NCI-H2227 (cell line): ENCODE measurements at regions not wholly inside any gene's neighbourhood (a gene's known extent, or its start where the extent isn't known, plus 50 kb on each side); places are given as distances from the start of the nearest gene placed in this dataset.

Experiments used
- DNase-seq: peaks from one replicate; lab custom pipeline; 2025; ENCODE audit not compliant: unreplicated experiment; lab: John Stamatoyannopoulos, UW

- DNase-seq: peak; percentile 1
Measured at GRCh38 chr5:56434986-56435385, 201.9 kb upstream of the ANKRD55 start.

- no peak for DNase-seq
Measured at GRCh38 chr5:56433039-56433617, 200.0 kb upstream of the ANKRD55 start.

GRCh38 chr5:56432321-56432720 lies 199.2 kb upstream of the ANKRD55 start:
- DNase-seq: no peak

GRCh38 chr5:56430422-56430821 lies 197.3 kb upstream of the ANKRD55 start:
- no peak for DNase-seq

GRCh38 chr5:56429110-56429561 lies 196.0 kb upstream of the ANKRD55 start:
- DNase-seq: no peak

GRCh38 chr5:56426693-56427092 lies 193.6 kb upstream of the ANKRD55 start:
- no peak for DNase-seq

DNA sequence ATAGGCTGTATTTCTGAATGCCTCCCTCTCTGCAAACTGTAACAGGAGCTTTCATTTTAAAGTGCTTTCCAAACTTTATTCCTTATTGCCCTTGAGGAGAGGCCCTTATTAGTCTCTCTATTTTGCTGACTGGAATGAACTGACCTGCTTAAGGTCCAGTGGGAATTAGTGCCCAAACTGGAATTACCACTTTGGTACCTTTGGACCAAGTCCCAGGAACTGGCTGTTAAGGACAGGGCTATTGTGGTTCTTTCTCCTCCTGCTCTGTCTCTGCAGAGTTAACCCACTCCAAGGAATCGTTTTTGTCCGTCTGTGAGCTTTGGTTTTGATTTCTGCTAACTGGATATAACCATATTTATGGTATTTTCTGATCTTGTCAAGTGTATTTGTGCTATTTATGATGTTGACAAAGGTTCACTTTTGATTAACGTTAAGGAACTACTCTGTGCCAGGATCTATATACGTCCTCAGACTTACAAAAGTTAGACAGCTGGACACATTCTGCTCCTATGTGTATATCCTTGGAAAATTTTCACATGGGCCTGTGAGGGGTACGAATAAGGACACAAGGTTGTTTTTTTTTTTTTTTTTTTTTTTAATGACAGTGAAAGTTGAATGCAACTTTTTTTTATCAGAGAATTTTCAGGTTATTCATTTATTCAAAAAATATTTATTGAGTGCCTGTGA lies 189.1 kb upstream of the ANKRD55 start:
- no peak for DNase-seq

GRCh38 chr5:56421246-56422075 lies 188.3 kb upstream of the ANKRD55 start:
- no peak for DNase-seq

DNA sequence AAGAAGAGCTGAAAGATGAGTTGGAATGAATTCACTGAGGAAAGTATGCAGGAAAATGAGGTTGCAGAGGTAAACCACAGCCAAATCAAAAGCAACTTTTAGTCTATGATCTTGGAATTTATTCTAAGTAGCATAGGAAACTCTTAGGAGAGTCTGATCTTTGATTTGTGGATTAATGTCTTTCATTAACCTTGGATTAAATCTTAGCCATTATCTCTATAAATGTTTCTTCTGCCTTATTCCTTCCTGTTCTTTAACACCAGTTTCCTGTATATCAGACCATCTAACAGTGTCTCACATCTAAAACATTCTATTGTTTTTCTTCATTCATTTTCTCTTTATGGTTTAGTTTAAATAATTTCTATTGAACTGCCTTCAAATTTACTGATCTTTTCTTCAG lies 187.2 kb upstream of the ANKRD55 start:
- no peak for DNase-seq

DNA sequence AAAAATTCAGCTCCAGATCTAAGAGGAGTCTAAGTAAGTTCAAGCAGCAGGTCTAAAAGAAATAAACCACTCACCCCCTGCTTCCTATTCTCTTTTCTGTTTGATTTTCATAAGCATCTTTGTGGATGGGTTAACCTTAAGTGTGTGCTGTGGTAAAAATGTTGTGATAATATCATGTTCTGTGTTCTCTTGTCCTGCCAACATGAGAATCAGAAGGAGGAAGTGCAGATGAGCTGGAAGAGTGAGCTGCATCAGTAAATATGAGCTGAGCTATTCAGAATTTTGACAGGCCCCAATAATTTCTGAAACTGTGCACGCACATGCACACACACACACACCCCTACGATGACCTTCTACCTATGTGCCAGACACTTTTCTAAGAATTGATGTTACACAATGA lies 186.5 kb upstream of the ANKRD55 start:
- DNase-seq: no peak

DNA sequence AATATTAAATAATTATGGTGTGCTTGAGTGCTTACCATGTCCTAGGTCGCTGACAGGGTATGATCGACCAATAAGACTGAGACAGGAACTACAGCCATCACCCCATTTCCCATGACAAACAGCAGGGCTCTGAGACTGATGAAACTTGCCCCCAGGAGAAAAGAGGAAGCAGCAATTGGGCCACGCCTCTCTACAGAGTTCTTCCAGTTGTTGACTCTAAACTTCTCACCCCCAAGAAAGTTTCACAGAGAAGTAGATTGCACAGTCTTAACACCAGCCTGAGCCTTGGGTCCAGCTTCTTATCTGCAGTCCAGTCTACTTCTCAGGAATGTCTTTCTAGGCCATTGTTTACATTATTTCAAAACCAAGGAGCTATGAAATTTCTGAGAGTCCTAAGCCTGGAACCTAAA lies 182.2 kb upstream of the ANKRD55 start:
- no peak for DNase-seq

- no peak for DNase-seq
Measured at GRCh38 chr5:56414066-56414465, 180.9 kb upstream of the ANKRD55 start.

GRCh38 chr5:56413546-56413945 lies 180.4 kb upstream of the ANKRD55 start:
- no peak for DNase-seq

DNA sequence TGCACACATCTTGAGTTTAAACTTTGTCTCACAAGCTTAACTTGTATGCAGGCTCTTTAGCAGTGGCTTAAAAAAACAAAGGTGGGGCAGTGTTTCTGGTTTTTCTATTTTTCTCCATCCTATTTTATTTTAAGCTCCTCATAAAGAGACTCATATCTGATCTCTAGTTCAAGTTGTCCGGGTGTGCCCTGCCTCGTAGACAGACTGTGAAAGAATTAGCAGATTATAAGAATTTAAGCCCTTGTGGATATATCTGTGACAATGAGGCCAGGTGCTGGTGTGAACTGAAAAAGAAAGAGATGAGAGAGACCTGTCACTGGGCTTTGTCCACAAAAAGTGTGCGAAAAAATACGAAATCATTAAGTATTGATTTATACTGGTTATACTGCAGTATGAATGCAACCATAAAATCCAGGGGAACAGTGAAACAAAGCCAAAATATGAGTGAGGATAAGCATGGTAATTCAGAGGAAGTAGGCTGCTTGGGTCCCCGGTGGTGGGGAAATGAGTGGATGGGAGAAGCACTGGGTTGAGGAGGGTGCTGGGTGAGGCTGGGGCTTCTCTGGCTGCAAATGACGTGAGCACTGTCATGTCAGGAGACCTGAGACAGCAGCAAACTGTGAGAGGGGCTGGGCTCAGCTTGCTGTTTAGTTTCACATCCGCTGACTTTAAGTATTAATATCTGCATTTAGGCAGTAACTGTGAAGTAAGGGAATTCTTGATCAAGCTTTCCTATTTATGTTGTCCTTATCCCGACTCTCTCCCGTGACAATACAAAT lies 179.7 kb upstream of the ANKRD55 start:
- DNase-seq: no peak

DNA sequence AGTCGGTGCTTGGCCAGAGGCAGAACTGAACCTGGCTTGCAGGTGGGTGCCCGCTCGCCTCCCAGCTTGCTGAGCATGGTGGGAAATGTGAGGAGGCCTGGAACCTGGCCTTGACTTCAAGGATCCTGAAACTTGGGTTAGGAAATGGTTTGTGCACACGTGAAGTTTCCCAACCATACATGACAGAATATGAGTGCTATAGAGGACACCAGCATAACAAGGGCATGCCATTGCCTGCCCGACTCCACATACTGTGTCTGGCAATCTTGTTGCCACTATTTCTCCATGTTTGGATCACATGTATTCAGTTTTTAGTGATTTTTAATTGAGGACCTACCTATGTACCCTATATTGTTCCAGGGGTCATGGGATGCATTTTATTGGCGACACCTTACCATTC lies 177.6 kb upstream of the ANKRD55 start:
- DNase-seq: no peak

DNA sequence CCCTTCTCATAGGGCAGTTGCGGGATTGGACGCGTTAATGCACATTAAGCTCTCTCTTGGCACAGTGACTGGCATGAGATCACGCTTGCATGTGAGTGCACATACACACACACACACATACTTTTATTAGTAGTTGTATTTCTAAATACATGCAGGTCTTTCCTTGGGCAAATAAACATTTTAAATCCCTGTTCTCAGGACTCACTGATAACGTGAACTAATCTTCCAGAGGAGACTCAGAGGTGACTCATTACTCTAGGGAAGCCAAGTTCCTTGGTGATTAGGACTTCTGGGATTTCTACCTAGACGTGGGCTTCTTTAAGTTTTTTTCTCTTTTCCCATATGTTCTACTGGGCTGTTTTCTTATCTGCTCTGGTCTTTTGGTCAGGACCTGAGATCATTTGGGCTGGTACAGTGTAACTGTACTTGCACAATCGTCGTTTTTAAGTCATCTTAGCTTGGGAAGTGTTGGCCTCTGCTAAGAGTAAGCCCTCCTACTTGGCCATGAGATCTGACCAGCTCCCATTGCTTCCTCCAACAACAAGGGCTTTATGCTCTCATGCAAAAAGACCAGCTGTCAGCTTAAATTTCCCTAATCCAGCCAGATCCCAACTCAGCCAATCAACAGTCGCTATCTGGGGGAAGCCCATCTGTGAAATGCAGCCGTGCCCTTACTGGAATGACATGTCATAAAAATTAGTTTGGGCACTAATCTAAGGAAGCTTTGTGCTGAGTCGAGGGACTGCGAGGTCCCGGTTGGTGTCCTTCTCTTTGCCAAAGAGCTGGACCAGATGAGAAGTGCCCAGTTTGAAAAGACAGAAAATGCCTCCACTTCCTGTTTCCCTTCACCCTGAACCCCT lies 176.4 kb upstream of the ANKRD55 start:
- DNase-seq: no peak

DNA sequence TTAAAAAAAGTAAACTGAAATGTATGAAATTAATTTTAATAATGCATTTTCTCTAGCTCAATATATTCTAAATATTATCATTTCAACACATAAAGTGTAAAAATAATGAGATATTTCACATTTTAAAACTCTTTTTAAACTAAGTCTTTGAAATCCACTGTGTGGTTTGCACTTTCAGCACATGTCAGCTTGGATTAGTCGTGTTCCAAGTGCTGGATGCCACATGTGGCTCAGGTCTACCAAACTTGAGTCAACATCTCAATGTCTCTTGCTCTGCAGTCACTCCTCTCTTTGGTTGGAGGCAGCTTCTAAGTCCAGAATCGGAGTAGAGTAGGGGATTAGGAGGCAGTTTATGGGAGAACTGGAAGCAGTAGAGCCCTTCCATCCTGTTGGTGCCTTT lies 173.7 kb upstream of the ANKRD55 start:
- DNase-seq: no peak

DNA sequence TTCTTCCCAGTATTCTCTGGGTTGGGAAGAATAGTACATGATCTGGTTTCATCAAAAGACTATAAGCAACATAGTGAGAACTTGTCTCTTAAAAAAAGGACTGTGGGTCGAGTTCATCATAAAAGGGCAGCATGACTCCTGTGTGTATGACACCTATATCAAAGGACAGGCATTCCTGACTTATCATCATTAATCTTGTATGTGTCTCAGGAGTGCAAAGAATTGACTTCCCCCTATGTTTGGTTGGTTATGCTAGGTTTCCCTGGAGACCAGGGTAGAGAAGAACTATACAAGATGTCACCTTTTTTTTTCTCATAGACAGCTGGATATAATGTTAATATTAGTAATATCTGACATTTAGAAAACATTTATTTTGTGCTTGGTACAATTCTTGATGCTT lies 173.1 kb upstream of the ANKRD55 start:
- no peak for DNase-seq

DNA sequence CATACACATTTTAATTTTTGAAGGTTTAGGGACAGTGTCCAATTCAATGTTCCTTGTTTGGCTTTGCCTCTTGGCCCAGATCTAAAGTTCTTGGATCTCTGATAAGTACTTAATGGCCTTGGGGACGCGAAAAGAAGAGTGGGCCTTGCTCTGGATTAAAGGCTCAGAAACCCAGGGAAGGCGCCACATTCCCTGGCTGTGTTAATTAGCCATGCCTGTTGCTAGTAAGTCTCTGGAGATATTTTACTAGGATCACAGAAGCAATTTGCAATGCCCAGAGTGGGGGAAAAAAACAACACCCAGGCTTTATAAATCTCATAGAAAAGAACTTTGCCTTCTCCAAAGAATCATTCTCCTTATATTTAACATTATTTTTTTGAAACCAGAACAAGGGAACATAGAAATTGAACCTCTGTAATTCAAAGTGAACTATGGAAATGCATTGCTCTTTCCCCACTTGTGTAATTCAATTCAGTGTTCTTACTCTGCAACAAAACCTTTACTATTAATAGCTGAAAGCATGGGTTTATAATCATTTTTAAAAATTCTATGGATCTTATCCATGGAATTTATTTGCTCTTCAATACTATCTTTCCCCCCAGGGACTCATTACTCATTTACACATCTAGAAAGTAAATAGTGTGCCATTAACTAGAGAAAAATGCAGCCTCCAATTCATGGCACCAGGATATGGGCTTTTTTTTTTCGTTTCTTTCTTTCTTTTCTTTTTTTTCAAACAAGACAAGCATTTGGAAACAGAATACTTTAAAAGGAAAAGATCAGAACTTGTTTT lies 172.2 kb upstream of the ANKRD55 start:
- DNase-seq: no peak
